Vagina (tissue), 2 donors: ENCODE measurements at regions not wholly inside any gene's neighbourhood (a gene's known extent, or its start where the extent isn't known, plus 50 kb on each side); places are given as distances from the start of the nearest gene placed in this dataset.

Experiments used
- DNase-seq, 2 donors: peaks; one replicate each; pipeline ENCODE4 v3.0.0-alpha.2; 2017; ENCODE audit errors: extremely low spot score in 2 of 2
- H3K27ac ChIP-seq: fragments of 200-600 bp; sonication (generic); one replicate; pipeline ENCODE4 v1.5.1; 2019
- H3K27me3 ChIP-seq: fragments of 200-600 bp; sonication (generic); one replicate; pipeline ENCODE4 v1.5.1; 2019
- H3K36me3 ChIP-seq, 2 donors: fragments of 200-600 bp; sonication (generic); one replicate each; pipeline ENCODE4 v1.5.1; 2017 to 2019
- H3K4me1 ChIP-seq: fragments of 200-600 bp; sonication (generic); one replicate; pipeline ENCODE4 v1.5.1; 2019
- H3K4me3 ChIP-seq, 2 donors: fragments of 200-600 bp; sonication (generic); 1 replicate in 1 of 2; 2 replicates in 1 of 2; pipeline ENCODE4 v1.5.1; 2016 to 2019
- H3K9me3 ChIP-seq: fragments of 200-600 bp; sonication (generic); one replicate; pipeline ENCODE4 v1.5.1; 2019
- CTCF ChIP-seq, 3 experiments: fragments of 450-650 bp in 2 of 3; fragments of 200-600 bp in 1 of 3; sonication (generic) in 1 of 3; IDR thresholded peaks; one replicate each; pipeline ENCODE4 v1.5.1; 2017 to 2019; ENCODE audit warnings: antibody characterized with exemption in 3 of 3, mild to moderate bottlenecking in 2 of 3, moderate library complexity in 2 of 3
- POLR2A ChIP-seq, 2 donors: fragments of 450-650 bp; IDR thresholded peaks; one replicate each; pipeline ENCODE4 v1.6.1; 2017; ENCODE audit warnings: antibody characterized with exemption in 2 of 2, mild to moderate bottlenecking in 2 of 2, moderate library complexity in 2 of 2
- POLR2AphosphoS5 ChIP-seq, 2 donors: sonication (generic); formaldehyde crosslinking; IDR thresholded peaks; one replicate each; pipeline ENCODE4 v1.9.0; 2017; ENCODE audit warnings: antibody characterized with exemption in 2 of 2, mild to moderate bottlenecking in 2 of 2, low read depth in 1 of 2; ENCODE audit not compliant: insufficient read depth in 1 of 2
- intact Hi-C: fragments of 100-400 bp; cut with DNase I; formaldehyde crosslinking; loops from one replicate; pipeline ENCODE4 v1.15.1; 2023

GRCh38 chr12:132403636-132404434 lies 74.4 kb upstream of the GALNT9 start:
- H3K9me3 ChIP-seq: no peaks in the 10 kb centered on the region
- peaks cover 6% of the 10 kb centered on the region for H3K4me1 ChIP-seq
- DNase-seq: no peak
- intact Hi-C loops: no loop called here
- no peak overlapping the region for H3K4me3 ChIP-seq
- H3K27me3 ChIP-seq: no peaks in the 10 kb centered on the region
- H3K36me3 ChIP-seq: no peaks in the 10 kb centered on the region
- no peak overlapping the region for H3K27ac ChIP-seq
- no peak for TF ChIP-seq POLR2A (IDR thresholded peaks at IDR 0.05)
- TF ChIP-seq POLR2AphosphoS5 (IDR thresholded peaks at IDR 0.05; ENCODE audit: insufficient read depth in 1 of 2, low read depth in 1 of 2): no peak
- TF ChIP-seq CTCF (IDR thresholded peaks at IDR 0.05): no peak

GRCh38 chr12:132402831-132403416 lies 73.5 kb upstream of the GALNT9 start:
- Histone ChIP-seq H3K27ac (no peak overlapping the region), H3K4me1 (peaks cover 6% of the 10 kb centered on the region), H3K27me3 (peaks cover 4% of the 10 kb centered on the region), H3K4me3 (no peak overlapping the region), H3K9me3 (no peaks in the 10 kb centered on the region), H3K36me3 (no peaks in the 10 kb centered on the region)
- intact Hi-C loops: no loop called here
- no peak for DNase-seq
- TF ChIP-seq POLR2AphosphoS5 (IDR thresholded peaks at IDR 0.05; ENCODE audit: insufficient read depth in 1 of 2, low read depth in 1 of 2) (no peak), CTCF (IDR thresholded peaks at IDR 0.05) (no peak), POLR2A (IDR thresholded peaks at IDR 0.05) (no peak)

GRCh38 chr12:132401982-132402381 lies 72.6 kb upstream of the GALNT9 start:
- Histone ChIP-seq H3K27me3 (peaks cover 5% of the 10 kb centered on the region), H3K4me3 (no peak overlapping the region), H3K4me1 (no peaks in the 10 kb centered on the region), H3K36me3 (no peaks in the 10 kb centered on the region), H3K9me3 (no peaks in the 10 kb centered on the region), H3K27ac (no peak overlapping the region)
- no peak for TF ChIP-seq CTCF (IDR thresholded peaks at IDR 0.05)
- TF ChIP-seq POLR2A (IDR thresholded peaks at IDR 0.05): no peak
- no peak for TF ChIP-seq POLR2AphosphoS5 (IDR thresholded peaks at IDR 0.05; ENCODE audit: insufficient read depth in 1 of 2, low read depth in 1 of 2)
- intact Hi-C loops: no loop called here
- no peak for DNase-seq

- Histone ChIP-seq H3K36me3 (no peaks in the 10 kb centered on the region), H3K27me3 (peaks cover 5% of the 10 kb centered on the region), H3K4me3 (no peak overlapping the region), H3K4me1 (no peaks in the 10 kb centered on the region), H3K9me3 (no peaks in the 10 kb centered on the region), H3K27ac (no peak overlapping the region)
- DNase-seq: no peak
- intact Hi-C loops: no loop called here
- TF ChIP-seq POLR2AphosphoS5 (IDR thresholded peaks at IDR 0.05; ENCODE audit: insufficient read depth in 1 of 2, low read depth in 1 of 2) (no peak), CTCF (IDR thresholded peaks at IDR 0.05) (no peak), POLR2A (IDR thresholded peaks at IDR 0.05) (no peak)
These were observed 70.7 kb upstream of the GALNT9 start for GRCh38 chr12:132400011-132400641.
